B cell (primary cell): ENCODE measurements at regions not wholly inside any gene's neighbourhood (a gene's known extent, or its start where the extent isn't known, plus 50 kb on each side); places are given as distances from the start of the nearest gene placed in this dataset.

Experiments
- CTCF ChIP-seq: fragments of 200-600 bp; IDR thresholded peaks from one replicate; pipeline ENCODE4 v1.8.0; 2022; ENCODE audit warnings: antibody characterized with exemption, mild to moderate bottlenecking
- EZH2 ChIP-seq: IDR thresholded peaks from 2 replicates; pipeline ENCODE4 v1.6.1; 2012; ENCODE audit warnings: borderline replicate concordance, low read depth, mild to moderate bottlenecking, moderate library complexity, low read length; ENCODE audit not compliant: insufficient read depth, poor library complexity, severe bottlenecking

- TF ChIP-seq EZH2 (no peak), CTCF (no peak)
Measured at GRCh38 chr13:104376588-104376987, 1310.4 kb upstream of the SLC10A2 start.
